ENCODE measurements at regions not wholly inside any gene's neighbourhood (a gene's known extent, or its start where the extent isn't known, plus 50 kb on each side); places are given as distances from the start of the nearest gene placed in this dataset.

DNA sequence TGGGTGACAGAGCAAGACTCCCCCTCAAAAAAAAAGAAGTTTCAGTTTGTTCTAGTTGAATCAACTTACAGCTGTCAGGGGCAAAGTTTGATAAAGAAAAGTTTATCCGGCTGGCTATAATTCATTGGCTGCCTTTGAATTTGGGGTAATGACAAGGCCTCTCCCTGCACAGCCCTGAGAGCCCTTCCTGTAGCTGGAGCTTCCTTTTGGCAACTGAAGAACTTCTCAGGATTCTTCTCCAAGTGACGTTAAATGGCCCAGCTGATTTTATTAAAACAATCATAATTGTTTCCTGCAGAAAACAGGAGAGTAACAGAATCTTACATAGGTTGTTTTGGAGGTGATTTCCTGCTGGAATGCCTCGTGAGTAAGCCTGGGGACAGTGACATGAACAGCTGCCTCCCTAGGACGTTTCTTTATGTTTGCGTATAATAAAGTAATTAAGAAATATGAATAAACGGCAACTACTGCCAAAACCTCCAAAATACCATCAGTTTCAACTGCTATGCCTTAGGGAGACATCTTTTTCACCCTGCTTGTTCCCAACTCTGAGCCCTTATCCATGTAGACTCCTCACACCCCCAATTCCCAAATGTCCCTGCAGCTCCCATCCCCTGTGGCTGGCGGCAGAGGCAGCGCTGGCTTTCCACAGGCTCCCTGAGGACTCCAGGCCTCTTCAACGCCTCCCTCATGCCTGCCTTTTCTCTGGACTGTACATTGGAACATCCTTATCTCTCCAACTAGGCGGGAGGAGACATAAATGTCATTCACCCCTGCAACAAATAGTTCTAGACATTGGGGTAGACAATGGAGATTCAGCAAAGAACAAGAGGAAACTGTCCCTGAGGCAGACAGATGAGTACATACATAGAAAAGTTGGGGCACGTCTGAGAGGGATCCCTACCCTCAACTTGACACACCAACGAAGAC, 59.2 kb upstream of the FZD7 start:
- no peak for DNase-seq
- Histone ChIP-seq H3K4me3 (ENCODE audit: insufficient read depth, low read depth, low read length) (no peak overlapping the region), H3K27me3 (ENCODE audit: control insufficient read depth, insufficient read depth, low read length) (no peaks in the 10 kb centered on the region), H3K36me3 (replicated peaks; ENCODE audit: control insufficient read depth, insufficient read depth, low read length) (no peaks in the 10 kb centered on the region)

DNA sequence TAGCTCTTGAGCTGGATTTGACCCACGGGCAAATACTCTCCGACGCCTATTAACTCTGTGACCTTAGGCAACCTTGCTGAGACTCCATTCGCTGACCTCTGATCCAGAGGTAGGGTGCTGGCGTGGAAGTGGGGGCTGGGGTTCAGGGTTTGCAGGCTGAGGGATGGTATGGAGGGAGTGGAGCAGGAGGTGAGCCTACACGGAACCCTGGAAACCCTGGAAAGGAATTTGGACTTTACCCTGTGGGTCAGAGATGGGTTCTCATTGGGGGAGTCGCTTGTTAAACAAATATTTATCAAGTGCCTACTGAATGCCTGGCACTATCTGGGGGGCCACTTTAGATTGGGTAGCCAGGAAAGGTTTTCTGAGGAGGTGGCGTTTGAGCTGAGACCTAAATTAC, 58.2 kb upstream of the FZD7 start:
- Histone ChIP-seq H3K27me3 (ENCODE audit: control insufficient read depth, insufficient read depth, low read length) (no peaks in the 10 kb centered on the region), H3K4me3 (ENCODE audit: insufficient read depth, low read depth, low read length) (no peak overlapping the region), H3K36me3 (replicated peaks; ENCODE audit: control insufficient read depth, insufficient read depth, low read length) (no peaks in the 10 kb centered on the region)
- DNase-seq, result no peak

DNA sequence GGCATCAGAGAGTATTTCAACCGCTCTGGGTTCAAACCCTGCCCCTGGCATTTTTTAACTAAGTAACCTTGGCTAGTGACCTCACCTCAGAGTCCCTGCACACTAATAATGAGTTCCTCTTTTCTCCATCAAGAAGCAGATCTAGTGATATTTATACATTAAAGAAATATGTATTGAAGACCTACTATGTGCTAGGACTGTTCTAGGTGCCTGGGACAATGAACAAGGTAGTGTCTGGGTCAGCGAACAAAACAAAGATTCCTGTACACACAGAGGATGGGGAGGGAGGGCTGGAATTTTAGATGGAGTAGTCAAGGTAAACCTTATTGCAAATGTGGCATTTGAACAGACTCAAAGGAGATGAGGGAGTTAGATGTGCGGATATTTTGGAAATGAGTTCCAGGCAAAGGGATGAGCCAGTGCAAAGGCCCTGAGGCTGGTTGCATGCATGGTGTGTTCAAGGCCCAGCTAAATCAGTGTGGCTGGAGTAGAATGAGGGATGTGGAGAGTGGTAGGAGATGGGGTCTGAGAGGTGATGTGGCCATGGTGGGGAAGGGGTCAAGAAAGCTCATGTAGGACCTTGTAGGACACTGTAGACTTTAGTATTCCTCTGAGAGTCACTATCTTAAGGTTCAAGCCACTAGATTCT, 57.6 kb upstream of the FZD7 start:
- Histone ChIP-seq H3K27me3 (ENCODE audit: control insufficient read depth, insufficient read depth, low read length) (no peaks in the 10 kb centered on the region), H3K36me3 (replicated peaks; ENCODE audit: control insufficient read depth, insufficient read depth, low read length) (no peaks in the 10 kb centered on the region)
- DNase-seq, result no peak

DNA sequence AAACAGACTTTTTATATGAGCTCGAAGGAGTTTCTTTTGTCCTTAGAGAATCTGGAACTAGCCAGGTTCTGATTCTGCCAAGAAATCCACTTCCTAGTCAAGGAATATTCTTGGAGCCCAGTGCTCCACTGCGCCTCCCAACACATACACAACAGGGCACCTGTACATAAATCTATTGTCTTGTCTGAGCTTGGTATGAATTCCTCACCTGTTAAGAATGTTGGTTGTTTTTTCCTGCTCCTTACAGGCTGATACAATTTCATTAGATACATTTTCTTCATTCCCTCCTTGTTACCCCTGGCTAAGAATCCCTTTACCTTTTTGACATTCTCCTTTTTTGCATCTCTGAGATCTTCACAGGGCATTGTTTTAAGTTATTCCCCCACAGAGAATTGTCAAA, 56.0 kb upstream of the FZD7 start:
- Histone ChIP-seq H3K27me3 (ENCODE audit: control insufficient read depth, insufficient read depth, low read length) (no peaks in the 10 kb centered on the region), H3K36me3 (replicated peaks; ENCODE audit: control insufficient read depth, insufficient read depth, low read length) (no peaks in the 10 kb centered on the region), H3K4me3 (ENCODE audit: insufficient read depth, low read depth, low read length) (no peak overlapping the region)
- no peak for DNase-seq

More for the DNA sequence above, 57.6 kb upstream of the FZD7 start:
- H3K4me3 ChIP-seq (ENCODE audit: insufficient read depth, low read depth, low read length), result no peak overlapping the region

DNA sequence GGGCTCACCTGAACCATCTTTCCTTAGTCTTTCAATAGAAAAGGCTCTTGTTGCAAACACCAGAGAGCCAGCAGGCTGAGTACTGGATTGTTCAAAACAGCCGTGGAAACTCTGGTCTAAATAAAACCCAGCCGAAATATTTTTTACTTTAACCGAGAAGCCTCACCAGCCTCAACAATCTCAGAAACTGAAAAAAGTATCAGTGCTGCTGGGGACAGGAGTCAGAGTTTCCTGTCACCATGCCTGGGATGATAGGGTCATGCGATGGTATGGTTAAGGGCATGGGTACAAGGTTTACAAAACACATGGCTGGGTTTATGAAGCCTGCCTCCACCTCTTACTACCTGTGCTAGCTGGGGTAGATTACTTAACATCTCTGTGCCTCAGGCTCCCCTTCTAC, 55.3 kb upstream of the FZD7 start:
- Histone ChIP-seq H3K36me3 (replicated peaks; ENCODE audit: control insufficient read depth, insufficient read depth, low read length) (no peaks in the 10 kb centered on the region), H3K4me3 (ENCODE audit: insufficient read depth, low read depth, low read length) (no peak overlapping the region), H3K27me3 (ENCODE audit: control insufficient read depth, insufficient read depth, low read length) (no peaks in the 10 kb centered on the region)
- DNase-seq, result no peak

DNA sequence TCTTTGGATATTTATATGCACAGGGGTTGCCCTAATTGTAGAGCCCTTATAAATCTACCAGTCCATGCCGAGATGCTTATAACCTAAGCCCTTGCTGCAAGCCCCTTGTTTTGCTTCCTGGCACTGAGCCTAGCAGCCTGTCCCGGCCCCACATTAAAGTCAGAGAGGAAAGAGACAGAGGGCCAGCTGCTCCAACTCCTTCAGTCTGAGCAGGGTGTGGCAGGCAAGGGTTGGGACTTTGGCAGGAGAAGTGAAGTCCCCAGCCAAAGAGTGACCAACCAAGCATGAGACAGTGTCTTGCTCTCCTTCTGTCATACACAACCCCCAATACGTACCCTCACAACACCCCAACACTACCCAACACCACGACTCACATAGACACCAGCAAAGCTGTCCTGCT, 54.7 kb upstream of the FZD7 start:
- no peaks in the 10 kb centered on the region for H3K27me3 ChIP-seq (ENCODE audit: control insufficient read depth, insufficient read depth, low read length)
- H3K36me3 ChIP-seq (replicated peaks; ENCODE audit: control insufficient read depth, insufficient read depth, low read length), result no peaks in the 10 kb centered on the region
- no peak overlapping the region for H3K4me3 ChIP-seq (ENCODE audit: insufficient read depth, low read depth, low read length)
- DNase-seq, result no peak

DNA sequence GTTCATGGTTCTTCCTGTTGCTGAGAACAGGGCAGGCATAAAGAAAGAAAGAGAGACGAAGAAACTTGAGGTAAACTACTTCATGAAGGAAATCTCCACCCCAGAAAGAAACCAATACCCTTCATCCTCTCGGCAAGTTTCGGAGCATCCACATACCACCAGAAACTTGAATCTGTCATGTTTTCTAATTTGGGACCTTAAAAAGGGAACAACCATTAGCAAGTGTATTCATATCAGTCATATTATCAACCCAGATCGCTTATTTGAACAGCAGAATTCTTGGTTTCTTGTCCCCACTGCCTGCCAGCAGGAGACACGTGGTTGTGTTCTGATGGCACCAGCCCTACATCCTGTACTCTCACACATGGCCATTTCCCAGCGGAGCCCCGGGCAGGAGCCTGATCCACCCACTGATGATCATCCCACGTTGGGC, 53.2 kb upstream of the FZD7 start:
- no peaks in the 10 kb centered on the region for H3K27me3 ChIP-seq (ENCODE audit: control insufficient read depth, insufficient read depth, low read length)
- no peak for DNase-seq
- H3K4me3 ChIP-seq (ENCODE audit: insufficient read depth, low read depth, low read length), result no peak overlapping the region
- no peaks in the 10 kb centered on the region for H3K36me3 ChIP-seq (replicated peaks; ENCODE audit: control insufficient read depth, insufficient read depth, low read length)

DNA sequence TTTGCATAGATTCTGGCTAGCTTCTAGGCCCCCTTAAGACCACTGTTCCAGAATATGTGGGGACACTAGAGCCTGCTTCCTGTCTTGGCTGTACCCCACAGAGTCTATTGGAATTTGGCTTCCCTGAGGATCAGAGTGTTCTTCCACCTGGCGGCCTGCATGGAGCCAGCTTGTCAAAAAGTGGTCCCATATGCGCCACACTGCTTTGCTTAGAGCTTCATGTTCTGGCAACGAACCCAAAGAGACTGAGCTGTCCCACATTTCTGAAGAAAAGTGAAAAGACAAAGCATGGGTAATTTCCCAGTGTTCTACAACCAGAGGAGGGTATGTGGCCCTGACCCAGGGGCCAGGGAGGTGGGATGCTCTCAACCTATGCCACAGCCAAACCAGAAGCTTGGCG, 52.7 kb upstream of the FZD7 start:
- Histone ChIP-seq H3K27me3 (ENCODE audit: control insufficient read depth, insufficient read depth, low read length) (no peaks in the 10 kb centered on the region), H3K4me3 (ENCODE audit: insufficient read depth, low read depth, low read length) (no peak overlapping the region), H3K36me3 (replicated peaks; ENCODE audit: control insufficient read depth, insufficient read depth, low read length) (no peaks in the 10 kb centered on the region)
- no peak for DNase-seq

DNA sequence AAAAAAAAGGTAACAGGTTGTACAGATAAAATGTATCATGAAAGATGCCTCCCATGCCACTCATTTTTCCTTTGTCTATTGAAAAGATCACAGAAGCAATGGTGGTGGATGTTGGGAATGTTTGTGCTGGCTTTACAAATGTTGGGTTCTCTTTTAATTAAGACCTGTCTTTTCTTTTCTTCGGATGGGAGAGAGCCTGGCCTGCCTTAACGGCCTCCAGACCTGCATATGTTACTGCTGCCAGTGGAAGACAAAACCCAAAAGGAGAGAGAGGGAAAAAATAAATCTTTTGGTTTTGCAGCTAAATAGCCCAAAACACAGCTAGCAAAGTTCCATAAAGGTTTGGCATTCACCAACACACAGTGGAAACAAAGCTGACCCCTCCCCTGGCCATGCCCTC, 50.5 kb upstream of the FZD7 start:
- no peaks in the 10 kb centered on the region for H3K36me3 ChIP-seq (replicated peaks; ENCODE audit: control insufficient read depth, insufficient read depth, low read length)
- H3K27me3 ChIP-seq (ENCODE audit: control insufficient read depth, insufficient read depth, low read length), result no peaks in the 10 kb centered on the region
- no peak for DNase-seq
- H3K4me3 ChIP-seq (ENCODE audit: insufficient read depth, low read depth, low read length), result no peak overlapping the region

DNA sequence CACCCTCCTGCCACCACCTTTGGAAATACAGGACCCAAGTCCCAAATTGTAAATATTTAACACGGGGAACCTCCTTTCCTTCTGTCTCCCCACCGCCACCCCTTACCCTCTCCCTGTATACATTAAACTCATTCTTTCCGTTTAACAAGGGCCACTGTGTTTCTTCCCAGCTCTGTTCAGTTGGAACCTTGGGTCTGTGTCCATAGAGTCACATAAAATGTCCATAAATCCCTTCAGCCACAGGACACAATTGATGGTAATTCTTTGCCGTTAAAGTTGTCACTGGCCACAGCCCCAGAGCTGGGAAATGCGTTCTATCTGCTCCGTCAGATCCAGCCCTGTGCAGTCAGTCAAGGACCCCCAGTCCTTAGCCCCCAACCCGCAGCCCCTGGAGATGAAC, 49.9 kb upstream of the FZD7 start:
- DNase-seq, result no peak
- no peaks in the 10 kb centered on the region for H3K27me3 ChIP-seq (ENCODE audit: control insufficient read depth, insufficient read depth, low read length)
- H3K36me3 ChIP-seq (replicated peaks; ENCODE audit: control insufficient read depth, insufficient read depth, low read length), result no peaks in the 10 kb centered on the region

More for the DNA sequence above, 49.9 kb upstream of the FZD7 start:
- no peak overlapping the region for H3K4me3 ChIP-seq (ENCODE audit: insufficient read depth, low read depth, low read length)
